GM13976 (cell line): ENCODE measurements at regions not wholly inside any gene's neighbourhood (a gene's known extent, or its start where the extent isn't known, plus 50 kb on each side); places are given as distances from the start of the nearest gene placed in this dataset.
A peak's percentile ranks its signal among the peaks of the same experiment; 100 is the strongest.

ENCODE experiments used
- DNase-seq: peaks from one replicate; pipeline ENCODE4 v3.0.0; 2012; ENCODE audit warnings: low spot score
- CTCF ChIP-seq: IDR thresholded peaks from 2 replicates; pipeline ENCODE4 v1.5.1; 2012; ENCODE audit warnings: borderline replicate concordance, mild to moderate bottlenecking; ENCODE audit not compliant: insufficient read depth; ENCODE audit errors: extremely low read depth, missing control alignments, control extremely low read depth
- in situ Hi-C: fragments of 300-500 bp; cut with MboI; formaldehyde crosslinking; loops from one replicate; pipeline ENCODE4 v1.12.0; 2022; ENCODE audit warnings: low sequenced_read_pairs, mixed read lengths, inconsistent platforms; ENCODE audit not compliant: unreplicated experiment

- in situ Hi-C loops, result no loop called here
- TF ChIP-seq CTCF, result no peak
- DNase-seq, result no peak
Observed at GRCh38 chr14:76951166-76951565, 77.3 kb downstream of the IRF2BPL start.

GRCh38 chr14:76950055-76951020, 78.2 kb downstream of the IRF2BPL start:
- no peak for TF ChIP-seq CTCF
- in situ Hi-C loops, result no loop called here
- no peak for DNase-seq

- in situ Hi-C loops, result no loop called here
- TF ChIP-seq CTCF, result no peak
- no peak for DNase-seq
Observed at GRCh38 chr14:76948976-76949375, 79.5 kb downstream of the IRF2BPL start.

- DNase-seq, result no peak
- in situ Hi-C loops, result no loop called here
- TF ChIP-seq CTCF, result no peak
Observed at GRCh38 chr14:76948213-76948947, 80.1 kb downstream of the IRF2BPL start.

- no peak for TF ChIP-seq CTCF
- DNase-seq, result no peak
- in situ Hi-C loops, result no loop called here
Observed at GRCh38 chr14:76947838-76948184, 80.7 kb downstream of the IRF2BPL start.

GRCh38 chr14:76947078-76947837, 81.2 kb downstream of the IRF2BPL start:
- TF ChIP-seq CTCF, result peak; percentile 34
- peak; percentile 90 for DNase-seq
- in situ Hi-C loops, result no loop called here
